NCI-H2081 (cell line): ENCODE measurements at regions not wholly inside any gene's neighbourhood (a gene's known extent, or its start where the extent isn't known, plus 50 kb on each side); places are given as distances from the start of the nearest gene placed in this dataset.
A peak's percentile ranks its signal among the peaks of the same experiment; 100 is the strongest.

Experiments
- DNase-seq, 2 experiments: peaks; one replicate each; lab custom pipeline; 2025; lab: John Stamatoyannopoulos, UW

DNA sequence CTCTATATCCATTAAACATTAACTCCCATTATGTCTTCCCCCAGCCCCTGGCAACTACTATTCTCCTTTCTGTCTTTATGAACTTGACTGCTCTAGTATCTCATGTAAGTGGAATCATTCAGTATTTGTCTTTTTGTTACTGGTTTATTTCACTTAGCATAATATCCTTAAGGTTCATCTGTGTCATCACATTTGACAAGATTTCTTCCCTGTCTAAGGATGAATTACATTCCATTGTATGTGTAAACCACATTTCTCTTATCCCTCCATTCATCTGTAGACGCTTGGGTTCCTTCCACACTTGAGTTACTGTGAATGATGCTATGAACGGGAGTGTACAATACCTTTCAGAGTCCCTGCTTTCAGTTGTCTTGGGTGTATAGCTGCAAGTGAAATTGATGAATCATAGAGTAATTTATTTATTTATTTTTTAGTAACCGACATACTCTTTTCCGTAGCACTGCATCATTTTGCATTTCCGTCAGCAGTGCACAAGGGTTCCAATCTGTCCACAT lies 399.7 kb upstream of the RBFOX1 start:
- no peak for DNase-seq

DNA sequence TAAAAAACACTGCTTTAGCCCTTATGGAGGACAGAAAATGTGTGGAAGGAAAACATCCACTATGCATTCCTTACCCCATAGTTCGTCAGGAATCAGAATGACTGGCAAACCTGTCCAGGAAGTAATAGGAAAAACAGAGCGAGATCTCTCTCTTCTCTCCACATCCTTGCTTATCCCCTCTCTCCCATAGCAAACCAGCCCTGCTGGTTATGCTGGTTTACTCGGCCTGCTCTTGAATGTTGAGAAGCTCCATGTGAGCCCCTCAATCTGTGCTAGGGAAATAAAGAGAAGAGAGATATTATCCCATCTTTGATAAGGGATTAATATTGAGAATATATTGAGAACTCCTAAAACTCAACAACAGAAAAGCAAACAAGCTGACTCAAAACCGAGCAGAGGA lies 402.8 kb upstream of the RBFOX1 start:
- DNase-seq: no peak

DNA sequence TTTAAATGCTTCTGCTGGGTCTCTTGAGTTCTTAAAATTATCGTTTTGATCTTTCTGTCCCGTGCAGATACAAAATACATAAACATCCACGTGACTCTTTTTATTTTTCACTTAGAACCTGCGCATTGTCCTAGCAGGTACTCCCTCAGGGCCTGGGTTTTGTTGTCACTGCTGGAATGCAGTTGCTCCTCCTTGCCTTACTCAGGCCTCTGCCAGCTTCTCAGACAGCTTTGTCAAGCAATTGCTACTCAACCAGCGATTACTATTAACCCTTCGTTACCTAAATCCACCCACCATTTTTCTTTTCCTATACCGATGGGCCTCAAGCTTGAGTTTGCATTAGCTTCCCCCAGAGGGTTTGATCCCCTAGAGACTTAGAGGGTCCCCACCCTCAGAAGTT lies 405.9 kb upstream of the RBFOX1 start:
- DNase-seq: no peak

DNA sequence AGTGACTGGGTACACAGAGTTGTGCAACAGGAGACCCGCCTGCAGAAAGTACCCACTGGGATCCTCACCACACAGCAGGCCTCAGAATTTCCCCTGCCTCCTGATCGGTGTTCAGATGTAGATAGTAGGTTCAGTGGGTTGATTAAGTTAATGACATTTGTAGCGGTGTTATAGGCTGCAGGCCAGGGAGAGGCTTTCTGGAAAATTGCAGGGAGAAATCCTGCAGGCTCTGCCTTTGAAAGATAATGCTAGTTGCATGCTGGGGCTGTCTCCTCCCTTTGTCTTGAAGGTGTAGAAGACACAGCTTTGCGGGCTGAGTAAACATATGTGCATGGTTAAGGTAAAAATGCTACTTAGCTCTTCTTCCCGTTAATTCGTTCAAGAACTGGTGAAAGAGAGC lies 406.3 kb upstream of the RBFOX1 start:
- no peak for DNase-seq

DNA sequence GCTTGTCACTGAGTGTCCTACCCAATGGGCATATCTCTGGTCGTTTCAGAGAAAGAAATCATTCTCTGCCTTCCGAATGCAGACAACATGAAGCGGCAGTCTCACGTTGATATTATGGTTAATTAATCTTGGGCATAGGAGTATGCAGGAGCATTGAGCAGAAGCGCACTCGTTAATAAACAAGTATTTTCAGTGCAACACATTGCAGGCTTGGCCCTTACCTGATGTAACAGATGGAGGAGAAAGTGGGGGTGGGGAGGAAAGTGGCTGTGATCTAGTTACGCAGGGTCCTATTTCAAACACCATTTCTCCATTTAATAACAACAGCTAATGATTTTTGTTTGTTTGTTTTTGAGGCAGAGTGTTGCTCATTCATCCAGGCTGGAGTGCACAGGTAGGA lies 414.0 kb upstream of the RBFOX1 start:
- DNase-seq: no peak

DNA sequence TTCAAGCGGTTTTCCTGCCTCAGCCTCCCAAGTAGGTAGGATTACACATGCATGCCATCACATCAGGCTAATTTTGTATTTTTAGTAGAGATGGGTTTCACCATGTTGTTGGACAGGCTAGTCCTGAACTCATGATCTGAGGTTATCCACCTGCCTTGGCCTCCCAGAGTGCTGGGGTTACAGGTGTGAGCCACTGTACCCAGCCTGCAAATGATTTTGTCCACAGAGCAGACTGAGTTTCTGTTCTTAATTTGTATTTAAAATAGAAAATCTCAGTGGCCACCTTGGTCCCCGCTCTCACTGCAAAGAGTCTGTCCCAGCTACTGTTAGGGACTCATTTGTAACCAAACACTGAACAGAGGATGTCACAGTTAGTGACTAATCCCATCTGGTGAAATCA lies 415.7 kb upstream of the RBFOX1 start:
- DNase-seq: no peak

DNA sequence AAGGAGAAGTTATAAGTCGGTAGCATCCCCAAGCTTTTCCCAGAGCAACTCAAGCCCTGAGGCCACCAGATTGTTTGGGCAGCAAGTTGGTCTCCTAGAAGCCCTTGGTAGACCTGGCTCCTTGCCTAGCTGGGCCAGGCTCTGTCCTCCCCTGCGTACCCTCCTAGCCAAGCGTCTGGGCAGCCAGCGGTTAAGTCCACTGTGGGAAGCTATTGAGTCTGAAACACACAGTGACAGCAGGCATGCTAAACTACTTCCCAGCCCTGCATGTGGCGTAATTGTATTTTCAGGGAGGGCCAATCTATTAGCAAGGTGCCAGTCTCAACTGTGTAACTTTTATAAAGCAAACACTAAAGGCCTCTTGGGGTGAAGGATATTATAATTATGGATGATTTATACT lies 419.1 kb upstream of the RBFOX1 start:
- peak; percentile 15 to 32 for DNase-seq

DNA sequence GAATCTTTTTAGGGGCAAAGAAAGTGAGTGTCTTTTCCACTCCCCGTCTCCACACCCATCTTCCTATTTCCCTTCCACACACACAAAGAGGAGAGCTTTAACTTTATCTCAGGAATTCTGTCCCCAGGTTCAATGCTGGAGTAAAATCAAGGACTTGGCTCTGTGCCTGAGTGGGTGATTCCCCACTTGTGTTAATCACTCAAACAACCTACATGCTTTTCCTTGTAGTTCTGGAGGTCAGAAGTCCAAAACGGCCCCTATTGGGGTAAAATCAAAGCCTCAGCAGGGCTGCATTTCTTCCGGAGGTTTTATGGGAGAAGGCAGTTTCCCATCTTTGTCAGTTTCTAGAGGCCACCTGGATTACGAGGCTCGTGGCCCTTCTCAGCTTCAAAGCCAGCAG lies 422.3 kb upstream of the RBFOX1 start:
- DNase-seq: no peak

DNA sequence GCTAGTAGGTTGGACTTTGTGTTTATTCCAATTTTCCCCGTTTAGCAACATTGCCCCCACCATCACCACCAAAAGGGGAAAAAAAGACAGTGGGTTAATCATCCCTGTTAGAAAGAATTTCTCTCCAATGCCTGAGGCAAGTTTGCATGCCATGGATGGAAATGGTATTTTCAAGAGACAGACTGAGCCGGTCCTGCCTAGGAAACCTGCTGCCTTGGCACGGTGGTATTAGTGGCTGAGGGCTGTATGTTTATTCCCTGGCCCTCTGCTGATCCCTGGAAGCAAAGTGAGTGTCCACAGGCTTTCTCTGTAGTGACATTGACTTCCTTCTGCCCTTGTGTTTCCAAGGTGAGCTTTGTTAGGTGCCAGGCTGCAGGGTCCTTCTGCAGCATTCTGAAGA lies 427.0 kb upstream of the RBFOX1 start:
- DNase-seq: no peak

DNA sequence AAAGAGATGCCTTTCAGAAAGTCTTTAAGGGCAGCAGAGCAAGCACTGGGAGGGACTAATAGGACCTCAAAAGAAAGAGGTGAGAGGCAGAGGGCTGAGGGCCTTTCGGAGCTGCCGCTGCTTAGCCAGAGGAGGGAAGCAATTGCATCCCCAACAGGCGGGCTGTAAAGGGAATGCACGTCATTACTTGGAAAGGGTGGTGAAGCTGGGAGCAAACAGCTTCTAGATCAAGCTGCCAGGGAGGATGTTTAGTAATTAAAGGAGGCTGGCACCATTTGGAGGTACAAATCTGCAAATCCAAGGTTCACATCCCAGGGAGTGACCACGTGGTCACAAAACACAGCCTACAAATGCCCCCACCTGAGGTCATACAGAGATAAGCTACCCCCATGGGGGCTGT lies 429.0 kb upstream of the RBFOX1 start:
- no peak for DNase-seq

DNA sequence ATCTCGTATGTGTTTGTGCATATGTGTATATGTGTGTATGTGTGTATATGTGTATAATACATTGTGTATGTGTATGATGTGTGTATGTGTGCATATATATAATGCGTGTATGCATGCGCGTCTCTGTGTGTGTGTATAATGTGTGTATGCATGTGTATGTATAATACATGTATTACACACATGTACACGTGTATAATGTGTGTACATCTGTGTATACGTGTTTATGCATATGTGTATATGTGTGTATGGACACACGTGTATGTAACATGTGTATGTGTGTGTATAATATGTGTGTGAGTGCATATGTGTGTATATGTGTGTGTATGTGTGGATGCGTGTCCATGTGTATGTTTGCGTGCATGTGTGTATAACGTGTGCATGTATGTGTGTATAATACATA lies 433.7 kb upstream of the RBFOX1 start:
- DNase-seq: no peak

DNA sequence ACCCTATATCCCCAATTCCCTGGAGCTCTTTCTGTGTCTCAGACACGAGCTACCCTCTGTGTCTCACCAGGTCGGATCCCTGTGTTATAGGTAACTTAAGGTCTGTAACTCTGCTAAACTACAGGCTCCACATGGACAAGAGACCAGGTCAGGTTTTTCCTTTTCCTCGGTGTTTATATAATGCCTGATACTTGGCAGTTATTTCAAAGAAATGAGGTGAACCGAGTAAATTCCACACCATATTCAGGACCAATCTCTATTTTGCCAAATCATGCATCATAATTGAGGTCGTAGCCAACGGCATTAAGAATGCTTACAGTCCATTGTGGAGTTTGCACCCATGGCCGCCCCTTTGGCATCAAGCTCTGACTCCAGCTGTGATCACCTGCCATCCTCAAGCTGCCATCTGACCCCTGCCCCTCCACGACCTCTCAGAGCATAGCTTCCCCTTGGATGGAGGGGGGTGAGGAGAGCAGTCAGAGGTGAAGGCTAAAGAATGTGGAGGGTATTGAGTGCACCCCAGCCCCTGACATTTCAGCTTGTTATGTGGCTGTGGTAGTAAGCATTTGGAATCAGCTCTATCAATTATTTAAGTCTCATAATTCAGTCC lies 434.7 kb upstream of the RBFOX1 start:
- DNase-seq: no peak

DNA sequence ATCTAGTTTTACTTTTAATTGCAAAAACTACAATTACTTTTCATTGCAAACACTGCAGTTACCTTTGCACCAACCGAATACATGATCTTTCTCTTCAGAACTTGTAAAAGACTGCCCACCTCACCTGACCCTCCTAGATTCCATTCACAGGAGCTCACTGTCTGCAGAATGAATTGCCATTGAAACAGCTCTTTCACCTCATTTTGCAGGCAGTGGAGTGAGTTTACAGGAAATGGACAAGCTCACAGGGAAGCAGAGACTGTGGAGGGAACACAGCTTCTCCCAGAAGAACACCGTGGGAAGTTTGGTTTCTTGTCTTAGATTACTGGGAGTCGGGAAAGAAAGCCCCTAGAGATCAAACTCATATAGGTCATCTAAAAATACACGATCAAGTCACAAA lies 439.7 kb upstream of the RBFOX1 start:
- no peak for DNase-seq

DNA sequence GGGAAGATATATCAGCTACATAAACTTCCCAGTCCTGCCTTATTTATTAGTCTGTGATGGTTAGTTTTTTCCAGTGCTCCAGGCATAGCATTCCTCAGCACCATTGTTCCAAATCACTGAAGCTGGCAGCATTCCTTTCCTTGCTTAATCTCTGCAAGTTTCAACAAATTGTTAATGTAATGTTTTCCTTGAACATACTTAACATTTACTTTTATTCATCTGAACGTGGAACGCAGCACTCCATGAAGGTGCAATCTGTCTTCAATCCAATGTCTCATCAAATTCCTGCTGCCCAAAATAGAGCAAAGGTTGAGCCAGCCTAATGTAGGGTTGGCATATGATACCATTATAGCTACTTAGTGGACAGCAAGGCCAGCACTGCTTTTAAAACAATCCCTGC lies 441.1 kb upstream of the RBFOX1 start:
- no peak for DNase-seq

DNA sequence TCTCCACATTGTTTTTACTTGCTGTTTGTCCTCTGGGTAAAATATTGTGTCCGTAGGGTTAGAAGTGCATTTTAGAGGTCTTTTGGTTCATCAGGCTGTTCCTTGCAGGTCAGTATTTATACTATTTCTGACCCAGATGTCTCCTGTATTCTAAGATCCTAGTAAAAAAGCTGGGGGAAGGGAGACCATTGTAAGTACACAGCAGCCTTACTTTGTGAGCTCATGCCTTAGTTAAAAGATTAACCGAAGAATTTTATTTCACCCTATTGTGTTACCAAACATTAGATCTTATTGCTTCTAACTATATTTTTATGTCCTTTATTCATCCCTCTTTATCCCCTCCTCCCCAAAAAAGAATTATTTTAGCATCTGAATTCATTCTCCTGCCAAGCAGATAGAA lies 444.1 kb upstream of the RBFOX1 start:
- DNase-seq: no peak

DNA sequence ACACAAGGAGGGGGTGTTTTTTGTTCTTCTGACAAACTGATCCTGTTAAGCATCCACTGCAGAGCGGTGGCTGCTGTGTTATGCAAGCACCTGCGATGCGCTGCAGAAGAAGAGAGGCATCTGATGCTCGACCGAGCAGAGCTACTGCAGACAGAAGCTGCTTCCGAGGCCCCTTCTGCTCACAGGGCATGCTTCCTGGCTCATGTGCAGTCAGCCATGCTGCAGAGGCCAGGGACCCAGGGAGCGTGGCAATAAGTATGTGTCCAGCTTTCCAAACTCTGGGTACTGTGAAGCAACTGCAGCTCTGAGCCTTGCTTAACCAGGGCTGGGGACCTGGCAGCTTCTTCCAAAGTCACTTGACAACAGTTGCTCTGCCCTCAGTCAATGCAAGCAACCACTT lies 448.6 kb upstream of the RBFOX1 start:
- no peak for DNase-seq

DNA sequence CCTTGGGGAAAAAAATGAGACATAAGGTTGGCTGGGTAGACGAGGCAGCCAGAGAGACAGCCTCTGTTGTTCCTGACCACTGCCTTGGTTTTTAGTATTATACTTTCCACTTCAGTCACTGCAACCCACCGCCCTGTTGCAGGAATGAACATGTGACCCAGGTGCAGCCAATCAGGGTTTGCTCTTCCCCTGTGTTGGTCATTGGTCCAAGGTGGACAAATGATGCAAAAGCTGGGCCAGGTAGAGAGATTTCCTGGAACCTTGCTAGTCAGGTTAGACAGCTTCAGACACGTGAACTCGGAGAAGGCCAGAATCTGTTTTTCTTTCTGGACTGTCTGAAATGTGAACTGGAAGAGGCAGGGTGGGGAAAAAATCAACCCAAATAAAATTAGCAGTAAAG lies 452.4 kb upstream of the RBFOX1 start:
- no peak for DNase-seq

DNA sequence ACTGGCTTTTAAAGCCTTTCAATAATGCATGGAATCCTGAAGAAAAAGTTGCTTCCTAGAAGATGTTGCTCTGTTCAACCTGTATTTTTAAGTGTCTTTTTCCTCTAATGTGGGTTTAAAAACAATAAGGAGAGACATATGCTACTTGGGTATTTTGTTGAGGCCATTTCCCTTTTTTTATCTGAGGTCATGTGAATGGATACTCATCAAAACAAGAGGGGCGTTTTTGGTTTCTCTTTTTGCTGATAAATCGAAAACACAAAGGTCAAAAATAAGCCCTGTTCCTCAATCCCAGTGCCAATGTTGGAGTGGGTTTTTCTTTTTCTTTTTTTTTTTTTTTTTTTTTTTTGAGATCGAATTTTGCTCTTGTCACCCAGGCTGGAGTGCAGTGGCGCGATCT lies 468.0 kb upstream of the RBFOX1 start:
- no peak for DNase-seq

DNA sequence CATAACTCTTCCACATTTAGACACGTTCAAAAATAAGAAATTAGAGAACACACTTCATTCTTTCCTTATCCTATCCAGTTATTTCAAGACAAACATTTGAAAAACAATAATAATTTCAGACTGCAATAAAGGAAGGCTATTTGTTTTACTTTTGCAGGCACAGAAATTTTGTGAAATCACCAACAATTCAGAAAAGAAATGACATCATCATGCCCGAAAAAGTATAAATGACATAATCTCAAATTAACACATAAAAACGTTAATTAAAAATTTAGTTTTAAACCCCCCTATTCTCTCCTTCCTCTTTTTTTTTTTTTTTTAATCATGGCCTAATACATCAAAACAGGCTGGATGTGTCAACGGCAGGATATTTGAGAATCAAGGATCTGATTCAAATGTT lies 468.4 kb upstream of the RBFOX1 start:
- DNase-seq: no peak

DNA sequence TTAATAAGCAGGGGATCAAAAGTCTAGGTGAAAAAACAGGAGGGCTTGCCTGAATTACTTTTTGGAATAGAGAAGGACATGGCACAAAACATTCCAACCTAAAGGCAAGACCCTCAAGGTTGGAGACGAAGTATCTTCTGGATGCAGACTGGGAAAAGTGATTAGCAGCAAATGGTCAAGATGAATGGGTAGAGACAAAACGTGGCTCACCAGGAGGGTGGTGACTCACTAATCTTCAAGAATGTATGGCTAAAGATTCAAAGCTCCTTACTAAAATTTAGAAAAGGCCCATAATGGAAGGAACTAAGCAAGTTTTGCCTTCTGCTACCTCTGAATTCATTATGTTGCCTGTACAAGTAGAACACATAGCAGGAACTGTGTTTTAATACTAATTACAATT lies 469.5 kb upstream of the RBFOX1 start:
- no peak for DNase-seq

DNA sequence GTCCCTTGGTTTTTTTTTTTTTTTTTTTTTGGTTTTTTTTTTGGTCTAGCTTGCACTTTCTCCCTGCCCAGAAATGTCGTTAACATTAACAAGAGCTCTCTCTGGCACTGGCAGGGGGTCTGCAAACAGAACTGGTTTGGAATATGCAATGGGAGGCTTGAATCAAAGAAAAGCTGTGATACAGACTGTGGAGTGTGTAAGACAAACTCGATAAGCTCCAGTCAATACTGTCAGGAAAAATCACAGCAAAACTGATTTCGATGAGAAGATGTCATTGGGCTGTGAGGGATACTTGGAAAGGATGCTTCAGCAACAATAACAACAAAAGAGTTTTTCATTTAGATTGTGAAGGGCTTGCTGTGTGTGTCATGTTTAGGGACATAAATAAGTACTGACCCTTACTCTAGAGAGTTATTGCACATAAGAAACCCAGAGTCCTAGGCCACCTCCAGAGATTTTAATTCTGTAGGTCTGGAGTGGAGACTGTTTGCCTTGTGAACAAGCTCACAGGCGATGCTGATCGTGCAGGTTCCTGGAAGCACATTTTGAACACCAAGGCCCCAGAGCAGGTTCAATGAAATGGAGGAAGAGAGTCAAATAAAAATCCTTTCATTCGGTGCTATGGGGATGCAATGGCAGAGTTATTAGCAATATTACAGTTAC lies 470.7 kb upstream of the RBFOX1 start:
- no peak for DNase-seq

DNA sequence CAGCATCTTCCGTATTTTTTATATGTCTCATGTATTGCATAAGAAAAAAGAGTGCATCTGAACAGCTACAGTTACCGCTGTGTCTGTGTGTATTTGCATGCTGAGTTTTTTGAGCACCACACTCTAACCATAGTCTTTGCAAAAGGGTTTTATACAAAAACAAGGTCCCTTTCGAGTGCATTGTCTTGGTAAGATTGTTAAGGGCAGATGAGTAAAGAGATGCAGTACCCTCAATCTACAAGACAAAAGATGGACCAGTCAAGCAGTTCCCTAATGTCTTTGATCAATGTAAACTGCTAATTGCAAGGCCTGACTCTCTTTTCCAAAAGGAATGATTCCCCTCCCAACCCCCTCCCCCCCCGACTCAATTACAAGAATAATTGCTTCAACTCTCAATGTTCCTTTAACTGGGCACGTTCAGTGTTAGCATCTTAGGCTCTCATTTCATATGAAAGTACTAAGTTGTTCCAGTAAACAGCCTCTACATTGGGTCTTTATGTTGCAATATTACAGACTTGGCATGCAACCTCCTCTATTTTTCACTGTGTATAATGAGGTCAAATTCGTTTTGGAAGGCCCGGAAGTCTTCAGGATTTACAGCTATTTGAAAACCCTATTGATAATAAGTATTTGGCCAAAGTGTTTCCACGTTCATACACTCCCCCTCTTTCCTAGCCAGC lies 471.4 kb upstream of the RBFOX1 start:
- DNase-seq: no peak

DNA sequence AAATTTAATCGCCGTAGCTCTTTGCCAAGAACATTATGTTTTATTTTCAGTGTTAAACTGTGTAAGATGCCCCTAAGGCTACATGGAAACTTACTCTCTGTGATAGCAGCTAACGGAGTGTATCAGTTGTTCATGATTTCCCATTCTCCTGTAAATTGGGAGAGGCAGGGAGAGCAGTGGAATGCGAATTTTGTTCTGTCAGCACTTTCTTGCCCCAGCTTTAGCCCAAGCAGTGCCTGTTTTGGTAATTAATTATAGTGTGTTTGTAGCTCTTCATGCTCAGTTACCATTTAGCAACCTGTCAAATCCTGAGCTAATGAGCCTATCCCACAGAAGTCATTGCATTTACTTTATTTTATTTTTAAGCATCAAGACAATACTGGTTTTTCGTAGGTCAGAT lies 475.1 kb upstream of the RBFOX1 start:
- no peak for DNase-seq

DNA sequence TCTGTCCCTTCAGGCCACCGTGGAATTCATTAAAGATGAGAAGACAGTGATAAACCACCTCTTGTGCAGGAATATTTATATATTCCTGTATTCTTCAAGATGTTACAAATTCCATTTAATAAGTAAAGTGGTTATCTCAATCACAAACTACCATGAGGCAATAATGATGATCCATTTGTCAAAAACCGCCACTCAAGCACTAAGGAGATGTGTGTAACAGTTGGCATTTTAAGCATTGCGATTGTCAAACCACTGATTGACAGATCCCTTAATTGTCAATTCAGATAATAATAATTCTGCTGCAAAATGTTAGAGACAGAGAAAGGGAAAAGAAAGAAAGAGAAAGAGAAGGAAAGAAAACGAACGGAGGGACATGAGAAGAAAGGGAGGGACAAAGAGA lies 476.1 kb upstream of the RBFOX1 start:
- no peak for DNase-seq
